ENCODE measurements at regions not wholly inside any gene's neighbourhood (a gene's known extent, or its start where the extent isn't known, plus 50 kb on each side); places are given as distances from the start of the nearest gene placed in this dataset.

GRCh38 chrX:39012621-39013111 is 211.4 kb downstream of the MID1IP1 start:
- H3K23me2 ChIP-seq (ENCODE audit: insufficient read length, low read depth, low read length, poor library complexity, severe bottlenecking) = no peaks in the 10 kb centered on the region
- H4K8ac ChIP-seq (replicated peaks; ENCODE audit: insufficient read length, low read depth, low read length) = no peak overlapping the region
- no peak overlapping the region for H3T11ph ChIP-seq (ENCODE audit: low read length)
- H3K4ac ChIP-seq (ENCODE audit: low read depth, low read length) = no peak overlapping the region
- no peak overlapping the region for H3K9ac ChIP-seq (ENCODE audit: extremely low read depth, insufficient read length, low read length)
- TF ChIP-seq CTCF (conservative IDR thresholded peaks at IDR 0.05) = no peak
- H2BK20ac ChIP-seq (ENCODE audit: low read depth, low read length, poor library complexity, severe bottlenecking) = no peak overlapping the region
- peaks cover 58 to 62% of the 10 kb centered on the region in 2 experiments for H3K9me3 Mint-ChIP-seq
- no peak overlapping the region for H2AFZ ChIP-seq (ENCODE audit: low read length)
- no peaks in the 10 kb centered on the region for H4K20me1 ChIP-seq (ENCODE audit: control insufficient read depth, insufficient read depth, insufficient read length)
- no peak overlapping the region for H3K27ac Mint-ChIP-seq
- no peak overlapping the region for H2BK15ac ChIP-seq (ENCODE audit: low read depth, low read length)
- H2BK12ac ChIP-seq (ENCODE audit: insufficient read length, low read depth, low read length) = no peak overlapping the region
- H2BK120ac ChIP-seq (ENCODE audit: low read depth, low read length, poor library complexity, severe bottlenecking) = no peak overlapping the region
- no peak for DNase-seq
- no peak overlapping the region for H2BK5ac ChIP-seq (ENCODE audit: insufficient read length, low read length)
- no peaks in the 10 kb centered on the region for H3K79me2 ChIP-seq (ENCODE audit: insufficient read depth, low read length)
- no peak overlapping the region for H2AK5ac ChIP-seq (ENCODE audit: insufficient read length, low read length)
- no peaks in the 10 kb centered on the region for H3K9me3 ChIP-seq (ENCODE audit: control insufficient read depth, low read depth, low read length)
- H4K5ac ChIP-seq (ENCODE audit: insufficient read length, low read depth, low read length) = no peak overlapping the region
- H3K79me1 ChIP-seq (ENCODE audit: insufficient read depth, low read depth, low read length, poor library complexity, severe bottlenecking) = no peaks in the 10 kb centered on the region
- H3K14ac ChIP-seq (ENCODE audit: insufficient read depth, low read length) = no peak overlapping the region
- H3K4me2 ChIP-seq (ENCODE audit: insufficient read depth, insufficient read length, low read length) = no peak overlapping the region
- 0 out of 2 replicates have a peak, but pooled peaks cover 3% of the 10 kb centered on the region for H3K27me3 ChIP-seq (ENCODE audit: insufficient read depth, low read length)
- H3K4me1 ChIP-seq (ENCODE audit: insufficient read depth, low read length) = no peaks in the 10 kb centered on the region
- H3K4me3 Mint-ChIP-seq = no peak overlapping the region
- peaks cover 0 to 19% of the 10 kb centered on the region in 2 experiments for H3K4me1 Mint-ChIP-seq
- no peak overlapping the region for H4K91ac ChIP-seq (ENCODE audit: insufficient read length, low read depth, low read length)
- peaks cover 3% of the 10 kb centered on the region; the same call in 1 of the 2 replicates for H3K27me3 Mint-ChIP-seq (ENCODE audit: low read depth)
- H3K18ac ChIP-seq (ENCODE audit: insufficient read length, low read depth, low read length) = no peak overlapping the region
- H3K36me3 Mint-ChIP-seq (ENCODE audit: insufficient read depth in 1 of 3, low read depth in 3 of 3) = peaks cover 0 to 7% (median 0%) of the 10 kb centered on the region in 3 experiments; a peak in 1 of 7 replicates
- H3K27ac ChIP-seq (ENCODE audit: insufficient read length, low read depth, low read length) = no peak overlapping the region
- no peak overlapping the region for H3K23ac ChIP-seq (ENCODE audit: insufficient read length, low read depth, low read length)
- no CpG with 5 or more reads among the region's 4 CpGs for WGBS (ENCODE audit: extremely low coverage, insufficient read length, low lambda C conversion rate)
- H3K56ac ChIP-seq (ENCODE audit: insufficient read length, low read depth, low read length) = no peak overlapping the region

Measured in H9 (cell line).